Activated T-cell treated with anti-CD3 and anti-CD28 coated beads, Interleukin-2, amount 50 U/mL, for 48 hours (primary cell): ENCODE measurements at regions not wholly inside any gene's neighbourhood (a gene's known extent, or its start where the extent isn't known, plus 50 kb on each side); places are given as distances from the start of the nearest gene placed in this dataset.
"Not testable (repeated sequence)": the region's sequence is repeated elsewhere in the genome, so short reads cannot be mapped to it uniquely, and the experiment has no call there.

Experiments used
- DNase-seq, 2 experiments: peaks; one replicate each; pipeline ENCODE4 v3.0.0-alpha.2; 2020

DNA sequence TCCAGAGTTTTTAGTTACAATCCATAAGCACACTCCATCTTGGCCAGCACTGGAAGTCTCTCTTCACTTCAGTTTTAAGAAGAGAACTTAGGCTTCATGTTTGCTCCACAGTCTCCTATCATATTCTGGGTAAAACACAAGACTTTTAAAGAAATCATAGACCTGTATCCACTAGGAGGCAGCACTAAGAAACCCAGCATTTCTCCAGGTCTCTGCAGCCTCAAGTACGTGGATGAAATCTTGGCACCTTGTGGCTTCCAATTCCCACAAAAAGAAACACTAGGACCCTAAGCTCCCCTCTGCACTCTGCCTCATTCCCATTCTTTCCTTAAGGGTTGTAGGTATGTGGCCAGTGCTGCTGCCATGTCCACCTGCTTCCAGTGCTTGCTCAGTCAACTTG, 367.3 kb upstream of the CASK start:
- DNase-seq, result no peak

DNA sequence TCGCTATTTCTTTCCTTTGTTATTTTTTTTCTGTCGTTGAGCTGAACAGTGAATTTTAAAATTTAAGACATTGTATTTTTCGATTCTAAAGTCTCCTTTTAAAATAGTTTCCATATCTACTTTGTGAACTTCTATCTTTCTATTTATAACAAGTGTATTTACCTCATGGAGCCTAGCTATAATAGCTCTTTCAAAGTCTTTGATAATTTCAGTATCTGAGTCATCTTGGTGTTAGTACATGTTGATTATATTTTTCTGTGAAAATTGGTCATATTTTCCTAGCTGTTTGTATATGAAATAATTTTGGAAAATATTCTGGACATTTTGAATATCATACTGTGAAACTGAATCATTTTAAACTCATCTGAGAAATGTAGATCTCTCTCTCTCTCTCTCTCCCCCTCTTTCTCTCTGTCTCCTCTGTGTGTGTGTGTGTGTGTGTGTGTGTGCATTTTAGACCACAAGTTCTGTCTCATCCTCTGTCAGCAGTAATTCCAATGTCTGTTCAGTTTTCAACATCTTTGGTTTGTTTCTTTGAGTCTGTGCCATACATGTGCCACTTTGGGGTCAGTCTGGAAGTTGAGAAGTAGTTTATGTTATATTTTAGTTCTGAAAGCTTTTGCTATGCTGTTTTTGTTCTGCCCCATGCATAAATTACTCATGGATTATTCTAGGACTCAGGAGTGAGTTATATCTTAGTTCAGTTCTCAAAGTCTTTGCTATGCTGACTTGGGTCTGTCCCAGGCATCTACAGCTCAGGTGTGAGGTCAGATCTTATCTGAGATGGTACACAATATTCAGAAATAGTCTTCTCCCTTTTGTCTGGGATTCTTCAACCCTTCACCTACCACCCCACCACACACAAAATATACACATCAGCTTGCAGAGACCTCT, 366.4 kb upstream of the CASK start:
- no peak for DNase-seq

DNA sequence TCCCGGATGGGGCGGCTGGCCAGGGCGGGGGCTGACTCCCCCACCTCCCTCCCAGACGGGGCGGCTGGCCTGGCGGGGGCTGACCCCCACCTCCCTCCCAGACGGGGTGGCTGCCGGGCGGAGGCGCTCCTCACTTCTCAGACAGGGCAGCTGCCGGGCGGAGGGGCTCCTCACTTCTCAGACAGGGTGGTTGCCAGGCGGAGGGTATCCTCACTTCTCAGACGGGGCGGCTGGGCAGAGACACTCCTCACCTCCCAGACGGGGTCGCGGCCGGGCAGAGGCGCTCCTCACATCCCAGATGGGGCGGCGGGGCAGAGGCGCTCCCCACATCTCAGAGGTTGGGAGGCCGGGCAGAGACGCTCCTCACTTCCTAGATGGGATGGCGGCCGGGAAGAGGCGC, 362.3 kb upstream of the CASK start:
- DNase-seq, result not testable (repeated sequence)

- DNase-seq, result no peak
Observed at GRCh38 chrX:42276982-42277690, 353.8 kb upstream of the CASK start.

GRCh38 chrX:42274151-42274550, 350.8 kb upstream of the CASK start:
- DNase-seq, result no peak

DNA sequence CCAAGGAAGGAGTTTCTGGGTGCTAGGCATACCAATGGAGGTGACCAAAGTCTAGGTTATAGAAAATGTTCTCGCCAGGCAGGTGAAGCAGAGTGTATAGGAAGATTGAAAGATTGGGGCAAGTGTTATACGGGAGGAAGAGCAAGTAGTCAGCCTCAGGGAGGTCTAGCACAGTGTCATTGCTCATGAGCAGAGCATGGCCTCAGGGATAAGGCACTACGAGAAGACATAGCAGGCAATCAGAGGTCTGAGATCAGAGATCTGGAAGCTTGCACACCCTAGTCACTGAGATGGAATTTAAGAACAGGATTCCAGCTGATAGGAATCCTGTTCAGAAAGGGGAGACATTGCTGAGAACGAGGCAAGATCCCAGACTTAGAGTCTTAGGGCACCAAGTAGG, 350.0 kb upstream of the CASK start:
- no peak for DNase-seq

GRCh38 chrX:42269186-42269585, 345.8 kb upstream of the CASK start:
- DNase-seq, result no peak

- DNase-seq, result no peak
Observed at GRCh38 chrX:42260854-42261253, 337.5 kb upstream of the CASK start.

- no peak for DNase-seq
Observed at GRCh38 chrX:42248226-42248625, 324.9 kb upstream of the CASK start.

GRCh38 chrX:42247241-42247640, 323.9 kb upstream of the CASK start:
- no peak for DNase-seq

DNA sequence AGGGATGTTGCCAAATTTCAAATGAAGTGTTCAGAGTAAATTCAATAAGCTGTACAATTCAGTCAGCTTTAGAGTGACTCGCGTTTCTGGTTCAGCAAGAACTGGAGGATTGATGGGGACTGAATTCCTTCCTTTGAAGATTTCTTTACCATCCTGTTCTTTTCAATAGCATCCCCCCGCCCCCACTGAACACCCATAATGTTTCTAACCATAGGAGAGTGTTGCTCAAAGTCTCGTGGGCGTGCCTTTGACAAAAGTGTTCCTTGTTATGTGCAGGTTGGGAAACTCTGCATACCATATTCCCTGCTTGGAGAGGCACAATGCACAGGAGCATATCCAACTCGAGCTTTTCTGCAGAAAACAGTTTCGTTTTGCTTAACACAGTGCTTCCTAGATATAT, 323.5 kb upstream of the CASK start:
- DNase-seq, result no peak

DNA sequence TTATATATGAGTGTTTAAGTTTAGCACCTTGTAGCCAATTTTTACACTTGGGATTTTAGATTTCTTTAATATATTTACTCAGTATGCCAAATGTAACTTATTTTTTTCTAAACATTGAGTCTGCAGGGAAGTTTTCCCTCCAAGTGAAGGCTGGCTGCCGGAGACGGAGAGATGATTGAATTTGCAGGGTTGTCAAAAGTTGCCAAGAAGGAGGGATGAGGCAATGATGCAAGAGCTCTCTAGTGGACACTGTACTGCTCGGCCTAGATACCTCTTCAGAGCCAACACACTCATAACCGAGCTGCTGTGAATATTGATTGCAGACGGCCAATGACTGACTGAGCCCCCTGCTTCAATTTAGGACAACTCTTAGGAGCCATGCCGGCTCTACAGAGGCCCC, 318.6 kb upstream of the CASK start:
- no peak for DNase-seq

DNA sequence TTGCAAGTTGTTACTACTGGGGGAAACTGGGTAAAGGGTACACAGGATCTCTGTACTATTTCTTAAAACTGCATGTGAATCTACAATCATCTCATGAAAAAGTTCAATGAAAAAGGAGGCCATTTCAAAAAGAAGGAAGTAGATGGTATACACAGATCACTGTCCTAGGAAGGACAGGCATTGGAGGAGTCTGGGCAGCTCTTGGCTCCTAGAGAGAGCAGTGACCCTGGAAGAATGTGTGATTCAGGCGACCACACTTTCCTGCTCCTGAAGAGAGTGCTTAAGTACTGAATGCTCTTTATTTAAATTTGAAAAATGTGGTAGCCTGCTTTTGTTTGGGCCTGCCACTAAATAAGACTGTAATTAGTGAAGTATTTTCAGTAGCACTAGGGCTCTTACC, 318.1 kb upstream of the CASK start:
- DNase-seq, result no peak

- DNase-seq, result no peak
Observed at GRCh38 chrX:42237956-42238355, 314.6 kb upstream of the CASK start.

- DNase-seq, result no peak
Observed at GRCh38 chrX:42229533-42229932, 306.2 kb upstream of the CASK start.

- DNase-seq, result no peak
Observed at GRCh38 chrX:42220666-42221065, 297.3 kb upstream of the CASK start.

DNA sequence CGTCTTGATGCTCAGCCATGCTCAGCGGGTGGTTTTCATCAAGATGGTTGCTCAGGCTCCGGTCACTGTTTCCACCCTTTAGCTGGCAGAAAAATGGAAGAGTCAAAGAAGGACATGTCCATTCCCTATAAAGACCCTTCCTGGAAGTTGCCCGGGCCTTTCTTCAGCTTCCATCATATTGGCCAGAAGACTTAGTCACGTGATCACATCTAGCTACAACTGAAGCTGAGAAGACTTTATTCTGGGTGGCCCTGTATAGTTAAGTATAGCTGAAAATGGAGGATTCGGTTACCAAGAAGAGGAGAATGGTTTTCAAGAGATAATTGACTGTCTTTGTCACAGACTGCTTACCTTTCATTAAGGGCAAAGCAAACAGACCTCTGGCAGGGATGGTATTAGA, 296.7 kb upstream of the CASK start:
- DNase-seq, result no peak

DNA sequence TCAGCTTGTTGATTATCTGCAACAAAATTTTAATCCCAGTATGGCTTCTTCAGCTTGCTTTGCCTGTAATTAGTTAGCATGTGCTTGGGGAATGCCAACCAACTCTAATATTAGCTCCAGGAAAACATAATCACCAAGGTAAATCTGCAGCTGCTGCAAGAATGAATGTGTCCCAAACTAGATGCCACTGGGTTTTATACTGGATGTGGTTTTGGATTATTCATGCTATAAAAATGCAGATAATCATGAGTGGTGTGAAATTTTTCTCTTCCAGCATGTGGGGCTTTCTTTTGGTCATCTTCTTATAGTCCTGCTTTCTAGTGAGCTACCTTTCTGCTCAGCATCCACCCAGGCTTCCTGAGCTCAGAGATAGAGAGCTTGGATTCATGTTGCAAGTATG, 295.9 kb upstream of the CASK start:
- DNase-seq, result no peak

GRCh38 chrX:42195506-42195905, 272.2 kb upstream of the CASK start:
- no peak for DNase-seq

GRCh38 chrX:42189576-42189975, 266.2 kb upstream of the CASK start:
- DNase-seq, result no peak

DNA sequence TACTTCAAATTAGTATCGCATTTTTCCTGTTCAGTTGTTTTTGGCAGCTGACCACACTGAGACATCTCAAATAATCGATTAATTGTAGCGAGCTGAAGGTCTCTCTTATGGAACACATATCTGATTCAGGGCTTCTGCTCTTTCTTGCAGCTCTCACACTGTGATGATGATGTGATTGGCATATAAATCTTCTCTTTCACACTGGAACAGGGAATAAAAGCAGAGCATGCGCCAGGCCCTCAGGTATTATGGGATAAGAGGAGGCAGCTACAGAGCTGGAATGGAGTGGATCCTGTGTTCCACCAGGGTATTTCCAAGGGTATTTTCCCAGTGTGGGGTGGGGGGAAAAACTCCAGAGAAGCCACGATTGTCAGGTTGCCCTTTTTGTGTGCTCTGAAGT, 265.4 kb upstream of the CASK start:
- no peak for DNase-seq

GRCh38 chrX:42176789-42177188, 253.4 kb upstream of the CASK start:
- DNase-seq, result no peak

DNA sequence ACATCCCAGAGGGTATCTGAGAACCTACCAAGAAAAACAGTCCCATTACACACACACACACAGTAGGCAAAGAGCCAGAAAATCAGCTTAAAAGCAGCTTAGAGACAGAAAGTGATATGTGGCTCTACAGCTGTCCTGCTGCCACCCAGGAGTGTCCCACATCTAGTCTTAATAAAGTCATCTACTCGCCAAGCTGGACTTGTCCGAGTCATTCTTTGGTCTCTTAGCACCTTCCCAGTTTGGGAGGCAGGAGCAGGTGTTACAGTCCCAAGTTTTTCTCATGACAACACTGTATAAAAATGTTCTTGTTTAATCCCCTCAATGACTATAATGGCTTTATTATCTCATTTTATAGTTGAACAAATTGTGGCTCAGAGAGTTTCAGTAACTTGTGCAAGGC, 252.5 kb upstream of the CASK start:
- no peak for DNase-seq

DNA sequence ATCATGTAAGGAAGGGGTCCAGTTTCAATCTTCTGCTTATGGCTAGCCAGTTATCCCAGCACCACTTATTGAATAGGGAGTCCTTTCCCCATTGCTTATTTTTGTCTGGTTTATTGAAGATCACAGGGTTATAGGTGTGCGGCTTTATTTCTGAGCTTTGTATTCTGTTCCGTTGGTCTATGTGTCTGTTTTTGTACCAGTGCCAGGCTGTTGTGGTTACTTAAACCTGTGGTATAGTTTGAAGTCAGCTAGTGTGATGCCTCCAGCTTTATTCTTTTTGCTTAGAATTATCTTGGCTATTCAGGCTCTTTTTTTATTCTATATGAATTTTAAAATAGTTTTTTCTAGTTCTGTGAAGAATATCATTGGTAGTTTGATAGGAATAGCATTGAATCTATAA, 234.6 kb upstream of the CASK start:
- DNase-seq, result not testable (repeated sequence)

GRCh38 chrX:42151808-42152207, 228.5 kb upstream of the CASK start:
- no peak for DNase-seq
